ENCODE measurements at regions not wholly inside any gene's neighbourhood (a gene's known extent, or its start where the extent isn't known, plus 50 kb on each side); places are given as distances from the start of the nearest gene placed in this dataset.

- Mint-ChIP-seq H3K36me3 (ENCODE audit: low read depth) (peaks cover 2% of the 10 kb centered on the region), H3K4me1 (no peaks in the 10 kb centered on the region), H3K27ac (ENCODE audit: unreplicated experiment) (no peak overlapping the region), H3K4me3 (no peak overlapping the region), H3K27me3 (ENCODE audit: low read depth) (no peaks in the 10 kb centered on the region), H3K9me3 (peaks cover 6% of the 10 kb centered on the region)
- no peak for DNase-seq (ENCODE audit: low read depth, low spot score)
- no peak for TF ChIP-seq CTCF (conservative IDR thresholded peaks at IDR 0.05)
Observed at GRCh38 chr10:25797888-25798429, 136.1 kb upstream of the MYO3A start.

GRCh38 chr10:25804505-25804904, 129.5 kb upstream of the MYO3A start:
- no peak overlapping the region for H3K27ac Mint-ChIP-seq (ENCODE audit: unreplicated experiment)
- no peaks in the 10 kb centered on the region for H3K36me3 Mint-ChIP-seq (ENCODE audit: low read depth)
- H3K9me3 Mint-ChIP-seq = no peaks in the 10 kb centered on the region
- H3K27me3 Mint-ChIP-seq (ENCODE audit: low read depth) = no peaks in the 10 kb centered on the region
- no peak overlapping the region for H3K4me3 Mint-ChIP-seq
- TF ChIP-seq CTCF (conservative IDR thresholded peaks at IDR 0.05) = no peak
- H3K4me1 Mint-ChIP-seq = no peaks in the 10 kb centered on the region
- DNase-seq (ENCODE audit: low read depth, low spot score) = no peak

- Mint-ChIP-seq H3K4me3 (no peak overlapping the region), H3K9me3 (no peaks in the 10 kb centered on the region), H3K4me1 (no peaks in the 10 kb centered on the region), H3K27me3 (ENCODE audit: low read depth) (no peaks in the 10 kb centered on the region), H3K27ac (ENCODE audit: unreplicated experiment) (no peak overlapping the region), H3K36me3 (ENCODE audit: low read depth) (no peaks in the 10 kb centered on the region)
- no peak for DNase-seq (ENCODE audit: low read depth, low spot score)
- TF ChIP-seq CTCF (conservative IDR thresholded peaks at IDR 0.05) = no peak
Observed at GRCh38 chr10:25805986-25806385, 128.0 kb upstream of the MYO3A start.

- TF ChIP-seq CTCF (conservative IDR thresholded peaks at IDR 0.05) = no peak
- H3K9me3 Mint-ChIP-seq = no peaks in the 10 kb centered on the region
- no peak overlapping the region for H3K27ac Mint-ChIP-seq (ENCODE audit: unreplicated experiment)
- H3K36me3 Mint-ChIP-seq (ENCODE audit: low read depth) = no peaks in the 10 kb centered on the region
- DNase-seq (ENCODE audit: low read depth, low spot score) = no peak
- H3K4me1 Mint-ChIP-seq = no peaks in the 10 kb centered on the region
- H3K27me3 Mint-ChIP-seq (ENCODE audit: low read depth) = no peaks in the 10 kb centered on the region
- no peak overlapping the region for H3K4me3 Mint-ChIP-seq
Observed at GRCh38 chr10:25808372-25808771, 125.7 kb upstream of the MYO3A start.

- Mint-ChIP-seq H3K4me3 (no peak overlapping the region), H3K27me3 (ENCODE audit: low read depth) (peaks cover 2% of the 10 kb centered on the region), H3K36me3 (ENCODE audit: low read depth) (no peaks in the 10 kb centered on the region), H3K9me3 (no peaks in the 10 kb centered on the region), H3K4me1 (peaks cover 3% of the 10 kb centered on the region), H3K27ac (ENCODE audit: unreplicated experiment) (no peak overlapping the region)
- no peak for DNase-seq (ENCODE audit: low read depth, low spot score)
- no peak for TF ChIP-seq CTCF (conservative IDR thresholded peaks at IDR 0.05)
Observed at GRCh38 chr10:25811052-25811685, 122.9 kb upstream of the MYO3A start.
